ENCODE measurements at regions not wholly inside any gene's neighbourhood (a gene's known extent, or its start where the extent isn't known, plus 50 kb on each side); places are given as distances from the start of the nearest gene placed in this dataset.

GRCh38 chr6:92510137-92510536 lies 909.2 kb downstream of the EPHA7 start:
- TF ChIP-seq YY1 (IDR thresholded peaks at IDR 0.05) (no peak), CTCF (IDR thresholded peaks at IDR 0.05; ENCODE audit: low read depth, low read length, missing input control) (no peak), RAD21 (IDR thresholded peaks at IDR 0.05) (no peak), ZBTB33 (IDR thresholded peaks at IDR 0.05) (no peak), SP1 (IDR thresholded peaks at IDR 0.05) (no peak), MAX (IDR thresholded peaks at IDR 0.05) (no peak), ATF3 (IDR thresholded peaks at IDR 0.05) (no peak)

All from liver (tissue), 3 donors.